A549 (cell line): ENCODE measurements at regions not wholly inside any gene's neighbourhood (a gene's known extent, or its start where the extent isn't known, plus 50 kb on each side); places are given as distances from the start of the nearest gene placed in this dataset.

ENCODE experiments used
- CBX8 ChIP-seq: fragments of 200-600 bp; sonication (generic); IDR thresholded peaks from 2 replicates; pipeline ENCODE4 v1.6.1; 2016
- EP300 ChIP-seq, 2 experiments: fragments of >200 bp; sonication (Bioruptor Twin); formaldehyde crosslinking; IDR thresholded peaks; 2 replicates in 1 of 2; 3 replicates in 1 of 2; pipeline ENCODE4 v1.6.1; 2016 to 2017
- POLR2A ChIP-seq: IDR thresholded peaks from 2 replicates; pipeline ENCODE4 v1.6.1; 2012; ENCODE audit warnings: mild to moderate bottlenecking, low read length
- TF ChIP-seq, protein P1 (sequence below): fragments of >200 bp; sonication (Bioruptor Twin); formaldehyde crosslinking; IDR thresholded peaks from 3 replicates; pipeline ENCODE4 v1.5.1; 2016
- TF ChIP-seq, protein P2 (sequence below): fragments of >200 bp; sonication (Bioruptor Twin); formaldehyde crosslinking; IDR thresholded peaks from 3 replicates; pipeline ENCODE4 v1.6.1; 2016
- TF ChIP-seq, protein P3 (sequence below): fragments of 250-450 bp; sonication (Bioruptor Pico); IDR thresholded peaks from 2 replicates; pipeline ENCODE4 v1.5.0; 2020; ENCODE audit warnings: low read depth, mild to moderate bottlenecking, moderate library complexity

DNA sequence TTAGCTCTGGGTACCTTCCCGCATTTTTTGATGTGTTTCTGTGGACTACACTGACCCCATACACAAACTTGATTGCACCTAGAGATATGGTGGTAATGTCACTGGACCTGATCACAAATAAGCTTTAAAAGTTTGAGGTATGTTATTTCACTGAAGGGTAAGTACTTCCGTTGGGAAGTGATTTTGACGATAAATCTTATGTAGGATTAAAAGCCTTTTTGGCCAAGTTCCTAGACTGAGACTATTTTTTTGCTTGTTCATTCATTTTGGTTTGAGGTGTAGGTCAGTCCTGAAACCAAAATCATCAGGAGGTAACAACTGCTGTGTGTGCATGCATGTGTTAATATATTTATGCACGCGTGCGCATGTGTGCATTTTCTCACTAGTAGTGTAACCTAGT, 336.3 kb downstream of the TFAP2A start:
- no peak for TF ChIP-seq POLR2A
- TF ChIP-seq, protein P1, sequence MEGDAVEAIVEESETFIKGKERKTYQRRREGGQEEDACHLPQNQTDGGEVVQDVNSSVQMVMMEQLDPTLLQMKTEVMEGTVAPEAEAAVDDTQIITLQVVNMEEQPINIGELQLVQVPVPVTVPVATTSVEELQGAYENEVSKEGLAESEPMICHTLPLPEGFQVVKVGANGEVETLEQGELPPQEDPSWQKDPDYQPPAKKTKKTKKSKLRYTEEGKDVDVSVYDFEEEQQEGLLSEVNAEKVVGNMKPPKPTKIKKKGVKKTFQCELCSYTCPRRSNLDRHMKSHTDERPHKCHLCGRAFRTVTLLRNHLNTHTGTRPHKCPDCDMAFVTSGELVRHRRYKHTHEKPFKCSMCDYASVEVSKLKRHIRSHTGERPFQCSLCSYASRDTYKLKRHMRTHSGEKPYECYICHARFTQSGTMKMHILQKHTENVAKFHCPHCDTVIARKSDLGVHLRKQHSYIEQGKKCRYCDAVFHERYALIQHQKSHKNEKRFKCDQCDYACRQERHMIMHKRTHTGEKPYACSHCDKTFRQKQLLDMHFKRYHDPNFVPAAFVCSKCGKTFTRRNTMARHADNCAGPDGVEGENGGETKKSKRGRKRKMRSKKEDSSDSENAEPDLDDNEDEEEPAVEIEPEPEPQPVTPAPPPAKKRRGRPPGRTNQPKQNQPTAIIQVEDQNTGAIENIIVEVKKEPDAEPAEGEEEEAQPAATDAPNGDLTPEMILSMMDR = no peak
- TF ChIP-seq, protein P2, sequence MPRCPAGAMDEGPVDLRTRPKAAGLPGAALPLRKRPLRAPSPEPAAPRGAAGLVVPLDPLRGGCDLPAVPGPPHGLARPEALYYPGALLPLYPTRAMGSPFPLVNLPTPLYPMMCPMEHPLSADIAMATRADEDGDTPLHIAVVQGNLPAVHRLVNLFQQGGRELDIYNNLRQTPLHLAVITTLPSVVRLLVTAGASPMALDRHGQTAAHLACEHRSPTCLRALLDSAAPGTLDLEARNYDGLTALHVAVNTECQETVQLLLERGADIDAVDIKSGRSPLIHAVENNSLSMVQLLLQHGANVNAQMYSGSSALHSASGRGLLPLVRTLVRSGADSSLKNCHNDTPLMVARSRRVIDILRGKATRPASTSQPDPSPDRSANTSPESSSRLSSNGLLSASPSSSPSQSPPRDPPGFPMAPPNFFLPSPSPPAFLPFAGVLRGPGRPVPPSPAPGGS = no peak
- TF ChIP-seq CBX8 = no peak
- TF ChIP-seq EP300 (IDR thresholded peaks at IDR 0.05) = no peak
- TF ChIP-seq, protein P3, sequence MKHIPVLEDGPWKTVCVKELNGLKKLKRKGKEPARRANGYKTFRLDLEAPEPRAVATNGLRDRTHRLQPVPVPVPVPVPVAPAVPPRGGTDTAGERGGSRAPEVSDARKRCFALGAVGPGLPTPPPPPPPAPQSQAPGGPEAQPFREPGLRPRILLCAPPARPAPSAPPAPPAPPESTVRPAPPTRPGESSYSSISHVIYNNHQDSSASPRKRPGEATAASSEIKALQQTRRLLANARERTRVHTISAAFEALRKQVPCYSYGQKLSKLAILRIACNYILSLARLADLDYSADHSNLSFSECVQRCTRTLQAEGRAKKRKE (CRISPR knock-in tag) = no peak
